PC-3 (cell line): ENCODE measurements at regions not wholly inside any gene's neighbourhood (a gene's known extent, or its start where the extent isn't known, plus 50 kb on each side); places are given as distances from the start of the nearest gene placed in this dataset.

ENCODE experiments used
- CTCF ChIP-seq: fragments of 300-600 bp; sonication (generic); conservative IDR thresholded peaks from 2 replicates; pipeline ENCODE4 v1.5.1; 2017; ENCODE audit warnings: antibody characterized with exemption, low read depth, mild to moderate bottlenecking, low read length
- EZH2 ChIP-seq: fragments of 300-600 bp; sonication (generic); IDR thresholded peaks from one replicate; pipeline ENCODE4 v1.6.1; 2017; ENCODE audit warnings: antibody characterized with exemption, mild to moderate bottlenecking, low read length; ENCODE audit not compliant: unreplicated experiment
- EZH2phosphoT487 ChIP-seq: fragments of 300-600 bp; sonication (generic); IDR thresholded peaks from 2 replicates; pipeline ENCODE4 v1.6.1; 2018; ENCODE audit warnings: mild to moderate bottlenecking, antibody characterized with exemption, low read length, borderline replicate concordance

DNA sequence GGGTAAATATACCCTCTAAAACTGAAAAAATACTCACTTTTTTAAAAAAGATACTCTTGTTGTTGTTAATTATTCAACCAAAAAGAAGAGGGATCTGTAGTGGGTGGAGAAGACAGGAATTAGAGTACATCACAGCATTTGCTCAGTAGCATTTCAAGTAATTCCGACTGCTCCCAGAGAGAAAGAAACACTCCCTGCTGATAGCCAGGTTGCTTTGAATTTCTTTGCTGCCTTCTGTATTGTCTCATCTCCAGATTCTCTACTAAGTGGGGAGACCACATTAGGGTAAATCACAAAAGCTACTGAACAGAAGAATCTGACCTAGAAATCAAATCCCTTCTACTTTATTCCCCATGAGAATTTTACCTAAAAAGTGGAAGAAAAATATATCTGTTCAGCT is 661.1 kb downstream of the BRINP3 start:
- TF ChIP-seq CTCF = no peak
- TF ChIP-seq EZH2 = no peak
- TF ChIP-seq EZH2phosphoT487 = no peak
